ENCODE measurements at regions not wholly inside any gene's neighbourhood (a gene's known extent, or its start where the extent isn't known, plus 50 kb on each side); places are given as distances from the start of the nearest gene placed in this dataset.

DNA sequence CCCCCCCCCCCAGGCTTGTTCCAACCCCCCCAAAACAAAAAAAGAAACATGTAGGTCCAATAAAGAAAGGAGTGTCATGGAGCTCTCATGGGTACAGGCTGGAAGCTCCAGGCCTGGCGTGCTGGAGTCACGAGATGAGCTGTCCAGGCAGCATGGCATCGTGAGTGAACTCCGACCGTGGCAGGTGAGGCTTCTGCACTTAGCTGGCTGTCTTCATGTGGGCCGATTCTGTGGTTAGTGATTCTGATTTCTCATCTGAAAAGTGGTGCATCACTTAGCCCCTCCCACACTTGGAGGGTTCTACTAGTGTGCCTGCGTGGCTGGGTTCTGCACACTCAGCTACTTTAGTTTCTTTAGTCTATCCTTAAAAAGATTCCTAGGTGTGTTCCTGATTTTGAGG is 126.4 kb upstream of the MGAT5 start:
- no peak for DNase-seq (ENCODE audit: low read depth)
- TF ChIP-seq CTCF (conservative IDR thresholded peaks at IDR 0.05; ENCODE audit: low read depth, low read length): no peak
- no peak overlapping the region for H3K4me3 ChIP-seq (ENCODE audit: low read length)

DNA sequence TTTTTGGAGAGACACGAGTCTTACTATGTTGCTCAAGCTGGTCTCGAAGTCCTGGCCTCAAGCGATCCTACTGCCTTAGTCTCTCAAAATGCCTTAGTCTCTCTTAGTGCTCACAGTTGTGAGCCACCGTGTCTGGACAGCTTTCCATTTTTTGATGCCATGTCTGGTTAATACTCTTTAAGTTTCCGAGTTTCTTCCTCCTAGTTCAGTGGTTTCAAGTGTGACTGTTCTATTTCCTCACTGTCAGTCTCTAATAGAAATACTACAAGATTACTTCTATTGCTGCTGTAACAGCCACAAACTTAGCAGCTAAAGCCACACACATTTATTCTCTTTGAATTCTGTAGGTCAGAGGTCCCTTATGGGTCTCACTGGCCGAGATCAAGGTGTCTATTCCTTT is 125.1 kb upstream of the MGAT5 start:
- no peak for TF ChIP-seq CTCF (conservative IDR thresholded peaks at IDR 0.05; ENCODE audit: low read depth, low read length)
- no peak for DNase-seq (ENCODE audit: low read depth)
- H3K4me3 ChIP-seq (ENCODE audit: low read length): no peak overlapping the region

DNA sequence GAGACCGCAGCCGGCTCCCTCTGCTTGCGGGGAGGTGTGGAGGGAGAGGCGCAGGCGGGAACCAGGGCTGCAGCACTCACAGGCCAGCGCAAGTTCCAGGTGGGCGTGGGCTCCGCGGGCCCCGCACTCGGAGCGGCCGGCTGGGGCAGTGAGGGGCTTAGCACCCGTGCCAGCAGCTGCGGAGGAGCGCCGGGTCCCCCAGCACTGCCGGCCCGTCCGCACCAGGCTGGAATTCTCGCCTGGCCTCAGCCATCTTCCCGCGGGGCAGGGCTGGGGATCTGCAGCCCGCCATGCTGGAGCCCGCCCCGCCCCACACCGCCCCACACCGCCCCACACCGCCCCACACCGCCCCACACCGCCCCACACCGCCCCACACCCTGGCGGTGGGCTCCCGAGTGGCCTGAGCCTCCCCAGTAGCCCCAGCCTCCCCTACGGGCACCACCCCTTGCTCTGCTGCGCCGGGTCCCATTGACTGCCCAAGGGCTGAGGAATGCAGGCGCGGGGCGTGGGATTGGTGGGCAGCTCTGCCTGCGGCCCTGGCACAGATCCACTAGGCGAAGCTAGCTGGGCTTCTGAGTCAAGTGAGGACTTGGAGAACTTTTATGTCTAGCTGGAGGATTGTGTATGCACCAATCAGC is 123.9 kb upstream of the MGAT5 start:
- H3K4me3 ChIP-seq (ENCODE audit: low read length): no peak overlapping the region
- no peak for DNase-seq (ENCODE audit: low read depth)
- no peak for TF ChIP-seq CTCF (conservative IDR thresholded peaks at IDR 0.05; ENCODE audit: low read depth, low read length)

- H3K4me3 ChIP-seq (ENCODE audit: low read length): no peak overlapping the region
- DNase-seq (ENCODE audit: low read depth): no peak
- no peak for TF ChIP-seq CTCF (conservative IDR thresholded peaks at IDR 0.05; ENCODE audit: low read depth, low read length)
These were observed 122.0 kb upstream of the MGAT5 start for GRCh38 chr2:134131681-134132489.

DNA sequence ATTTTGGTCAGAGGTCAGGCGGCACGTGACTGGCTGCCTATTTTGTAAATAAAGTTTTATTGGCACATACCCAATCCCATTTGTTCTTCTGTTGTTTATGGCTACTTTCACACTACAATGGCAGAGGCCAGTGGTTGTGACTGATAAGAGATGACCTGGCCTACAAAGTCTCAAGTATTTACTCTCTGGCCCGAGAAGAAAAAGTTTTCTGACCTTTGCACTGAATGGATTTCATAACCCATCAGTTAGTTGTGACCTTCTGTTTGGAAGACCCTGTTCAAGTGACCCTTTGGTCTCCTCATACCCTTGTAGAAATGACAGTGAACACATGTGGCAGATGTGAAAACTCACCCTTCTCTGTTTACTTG is 121.4 kb upstream of the MGAT5 start:
- no peak for TF ChIP-seq CTCF (conservative IDR thresholded peaks at IDR 0.05; ENCODE audit: low read depth, low read length)
- no peak for DNase-seq (ENCODE audit: low read depth)
- H3K4me3 ChIP-seq (ENCODE audit: low read length): no peak overlapping the region

- no peak for TF ChIP-seq CTCF (conservative IDR thresholded peaks at IDR 0.05; ENCODE audit: low read depth, low read length)
These were observed 120.1 kb upstream of the MGAT5 start for GRCh38 chr2:134133622-134134312.

More at GRCh38 chr2:134133622-134134312, 120.1 kb upstream of the MGAT5 start:
- DNase-seq (ENCODE audit: low read depth): no peak
- no peak overlapping the region for H3K4me3 ChIP-seq (ENCODE audit: low read length)
